ENCODE measurements at regions not wholly inside any gene's neighbourhood (a gene's known extent, or its start where the extent isn't known, plus 50 kb on each side); places are given as distances from the start of the nearest gene placed in this dataset.

DNA sequence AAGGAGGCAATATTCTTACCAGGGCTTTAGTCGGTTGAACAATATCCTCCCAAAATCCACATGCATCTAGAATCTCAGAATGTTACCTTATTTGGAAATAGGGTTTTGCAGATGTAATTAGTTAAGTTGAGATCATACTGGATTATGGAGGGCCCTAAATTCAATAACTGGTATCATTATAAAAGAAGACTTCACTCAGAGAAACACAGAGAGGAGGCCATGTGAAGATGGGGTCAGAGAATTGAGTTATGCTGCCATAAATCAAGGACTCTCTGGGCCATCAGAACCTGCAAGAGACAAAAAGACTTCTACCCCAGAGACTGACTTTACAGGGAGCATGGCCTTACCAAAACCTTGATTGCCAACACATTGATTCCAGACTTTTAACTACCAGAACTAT, 1611.1 kb downstream of the SLITRK5 start:
- intact Hi-C loops (cut with DNase I), result no loop called here
- Histone ChIP-seq H3K4me1 (no peaks in the 10 kb centered on the region), H3K27ac (no peak overlapping the region), H3K9me3 (no peaks in the 10 kb centered on the region), H3K36me3 (no peaks in the 10 kb centered on the region), H3K27me3 (no peaks in the 10 kb centered on the region), H3K4me3 (replicated peaks in 1 of 3) (no peak overlapping the region)
- no peak for TF ChIP-seq CTCF (IDR thresholded peaks at IDR 0.05)
- no peak for TF ChIP-seq POLR2A (IDR thresholded peaks at IDR 0.05)
- WGBS, 2 donors, result 95% methylated on average over 1 of the region's 1 CpG
- no peak for DNase-seq

GRCh38 chr13:89287381-89287780, 1616.2 kb downstream of the SLITRK5 start:
- Histone ChIP-seq H3K36me3 (no peaks in the 10 kb centered on the region), H3K4me3 (replicated peaks in 1 of 3) (no peak overlapping the region), H3K27me3 (no peaks in the 10 kb centered on the region), H3K9me3 (no peaks in the 10 kb centered on the region), H3K4me1 (no peaks in the 10 kb centered on the region), H3K27ac (no peak overlapping the region)
- WGBS, 2 donors, result 72% methylated on average over 6 of the region's 6 CpGs; no CpG with 5 or more reads in 1 of the 2 donors
- intact Hi-C loops (cut with DNase I), result no loop called here
- TF ChIP-seq POLR2A (IDR thresholded peaks at IDR 0.05), result no peak
- TF ChIP-seq CTCF (IDR thresholded peaks at IDR 0.05), result no peak
- DNase-seq, result no peak

DNA sequence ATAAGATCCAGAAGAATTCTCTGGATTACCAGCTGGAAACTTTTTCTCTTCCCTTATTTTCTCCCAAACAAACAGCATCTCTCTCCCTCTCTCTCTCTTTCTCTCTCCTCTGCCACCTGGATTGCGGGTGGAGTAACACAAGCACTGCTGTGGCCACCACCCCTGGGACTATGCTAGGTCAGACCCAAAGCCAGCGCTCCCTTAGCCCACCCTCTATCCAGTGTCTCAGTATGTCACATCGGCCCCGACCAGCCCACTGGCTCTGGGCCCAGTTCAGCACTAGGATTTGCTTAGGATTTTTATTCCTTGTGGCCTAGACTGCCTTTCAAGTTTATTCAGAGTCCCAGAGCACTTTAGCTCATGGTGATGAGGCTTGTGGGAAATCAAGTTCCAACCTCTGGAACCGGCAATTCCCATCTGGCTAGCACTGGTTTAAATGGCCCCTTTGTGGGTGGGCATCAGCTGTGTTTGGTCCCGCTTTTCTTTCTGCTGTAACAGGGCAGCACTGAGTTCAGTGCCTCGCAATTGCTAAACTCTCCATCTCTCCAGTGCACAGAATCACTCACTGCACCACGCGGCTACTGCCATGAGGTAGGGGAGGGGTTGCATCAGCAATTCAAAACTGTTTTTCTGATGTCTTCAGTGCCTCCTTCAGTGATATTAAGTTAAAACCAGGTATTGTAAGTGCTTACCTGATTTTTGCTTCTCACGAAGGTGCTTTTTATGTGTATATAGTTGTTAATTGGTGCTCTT, 1623.1 kb downstream of the SLITRK5 start:
- 77 to 81% methylated on average over 10 of the region's 10 CpGs for WGBS, 2 donors
- Histone ChIP-seq H3K27me3 (no peaks in the 10 kb centered on the region), H3K4me3 (replicated peaks in 1 of 3) (no peak overlapping the region), H3K27ac (no peak overlapping the region), H3K4me1 (no peaks in the 10 kb centered on the region), H3K36me3 (no peaks in the 10 kb centered on the region), H3K9me3 (no peaks in the 10 kb centered on the region)
- intact Hi-C loops (cut with DNase I), result no loop called here
- no peak for DNase-seq
- TF ChIP-seq POLR2A (IDR thresholded peaks at IDR 0.05) (no peak), CTCF (IDR thresholded peaks at IDR 0.05) (no peak)

GRCh38 chr13:89307278-89307677, 1636.1 kb downstream of the SLITRK5 start:
- H3K9me3 ChIP-seq, result no peaks in the 10 kb centered on the region
- H3K27me3 ChIP-seq, result no peaks in the 10 kb centered on the region
- no peaks in the 10 kb centered on the region for H3K4me1 ChIP-seq
- intact Hi-C loops (cut with DNase I), result no loop called here
- WGBS, 2 donors, result 82 to 91% methylated on average over 2 of the region's 2 CpGs
- H3K36me3 ChIP-seq, result no peaks in the 10 kb centered on the region
- TF ChIP-seq CTCF (IDR thresholded peaks at IDR 0.05) (no peak), POLR2A (IDR thresholded peaks at IDR 0.05) (no peak)
- H3K4me3 ChIP-seq (replicated peaks in 1 of 3), result no peak overlapping the region
- no peak for DNase-seq
- no peak overlapping the region for H3K27ac ChIP-seq

DNA sequence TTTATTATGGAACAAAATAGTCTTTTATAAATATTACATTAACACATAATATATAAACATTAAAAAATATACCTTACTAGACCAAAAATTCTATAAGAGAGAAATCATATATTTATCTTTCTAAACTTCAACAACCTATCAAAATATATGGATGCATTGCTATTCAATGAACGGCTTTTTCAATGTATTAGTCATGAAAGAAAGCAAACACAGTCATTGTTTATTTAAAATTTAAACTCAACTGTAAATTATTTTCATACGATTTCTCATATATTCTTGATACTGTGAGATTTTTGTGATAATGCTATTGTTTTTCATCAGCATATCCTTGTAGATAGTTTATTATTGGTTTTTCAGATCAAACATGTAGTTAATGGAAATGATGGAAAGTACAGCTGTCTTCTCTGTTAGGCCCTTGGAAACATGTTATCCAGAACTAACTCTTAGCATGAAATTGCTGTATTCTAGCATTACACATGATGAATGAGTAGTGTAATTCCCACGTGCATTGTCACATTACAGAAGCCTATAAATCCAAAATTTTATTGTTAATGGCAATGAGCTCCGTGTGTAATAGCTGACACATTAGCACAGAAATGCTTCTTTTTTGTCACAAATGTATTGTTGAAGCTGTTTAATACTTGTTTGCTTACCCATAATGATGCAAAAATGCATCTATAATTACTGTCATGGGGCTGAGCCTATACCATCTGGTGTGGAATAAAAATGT, 1639.9 kb downstream of the SLITRK5 start:
- Histone ChIP-seq H3K4me1 (peaks cover 0 to 6% of the 10 kb centered on the region in 2 donors), H3K9me3 (no peaks in the 10 kb centered on the region), H3K4me3 (replicated peaks in 1 of 3) (no peak overlapping the region), H3K36me3 (no peaks in the 10 kb centered on the region), H3K27ac (no peak overlapping the region), H3K27me3 (no peaks in the 10 kb centered on the region)
- TF ChIP-seq POLR2A (IDR thresholded peaks at IDR 0.05) (no peak), CTCF (IDR thresholded peaks at IDR 0.05) (no peak)
- WGBS, 2 donors, result 80 to 83% methylated on average over 4 of the region's 4 CpGs
- DNase-seq, result no peak
- intact Hi-C loops (cut with DNase I), result no loop called here

Measured in thyroid gland (tissue), 4 donors.